Hepatocyte (in vitro differentiated cells): ENCODE measurements at regions not wholly inside any gene's neighbourhood (a gene's known extent, or its start where the extent isn't known, plus 50 kb on each side); places are given as distances from the start of the nearest gene placed in this dataset.

Source experiments
- DNase-seq: peaks from one replicate; pipeline ENCODE4 v3.0.0-alpha.2; 2016; ENCODE audit warnings: low spot score
- H2AFZ ChIP-seq: fragments of 200-600 bp; sonication (generic); 2 replicates; pipeline ENCODE4 v1.6.0; 2016; ENCODE audit warnings: antibody characterized with exemption, mild to moderate bottlenecking
- H3K27ac ChIP-seq: fragments of 200-600 bp; sonication (generic); 2 replicates; pipeline ENCODE4 v1.5.1; 2016; ENCODE audit warnings: mild to moderate bottlenecking
- H3K27me3 ChIP-seq: fragments of 200-600 bp; sonication (generic); 2 replicates; pipeline ENCODE4 v1.6.1; 2016
- H3K36me3 ChIP-seq: fragments of 200-600 bp; sonication (generic); replicated peaks from 2 replicates; pipeline ENCODE4 v1.5.1; 2016; ENCODE audit warnings: low read depth; ENCODE audit not compliant: insufficient read depth
- H3K4me1 ChIP-seq: fragments of 200-600 bp; sonication (generic); 2 replicates; pipeline ENCODE4 v1.5.1; 2016; ENCODE audit warnings: mild to moderate bottlenecking, moderate library complexity; ENCODE audit not compliant: insufficient read depth
- H3K4me2 ChIP-seq: fragments of 200-600 bp; sonication (generic); 2 replicates; pipeline ENCODE4 v1.6.0; 2016
- H3K4me3 ChIP-seq: fragments of 200-600 bp; sonication (generic); 2 replicates; pipeline ENCODE4 v1.5.1; 2016; ENCODE audit warnings: mild to moderate bottlenecking
- H3K79me2 ChIP-seq: fragments of 200-600 bp; sonication (generic); 2 replicates; pipeline ENCODE4 v1.6.0; 2017; ENCODE audit warnings: mild to moderate bottlenecking
- H3K9me2 ChIP-seq: fragments of 200-600 bp; sonication (generic); replicated peaks from 2 replicates; pipeline ENCODE4 v1.6.0; 2017; ENCODE audit warnings: mild to moderate bottlenecking; ENCODE audit not compliant: insufficient read depth
- H3K9me3 ChIP-seq: fragments of 200-600 bp; sonication (generic); 2 replicates; pipeline ENCODE4 v1.5.1; 2016; ENCODE audit warnings: low read depth, mild to moderate bottlenecking
- H4K20me1 ChIP-seq: fragments of 200-600 bp; sonication (generic); 2 replicates; pipeline ENCODE4 v1.6.0; 2016; ENCODE audit warnings: mild to moderate bottlenecking; ENCODE audit not compliant: insufficient read depth, poor library complexity, severe bottlenecking
- EZH2 ChIP-seq: fragments of 200-600 bp; sonication (generic); IDR thresholded peaks from 2 replicates; pipeline ENCODE4 v1.6.1; 2016; ENCODE audit warnings: antibody characterized with exemption, mild to moderate bottlenecking, borderline replicate concordance
- EZH2phosphoT487 ChIP-seq: fragments of 200-600 bp; sonication (generic); IDR thresholded peaks from one replicate; pipeline ENCODE4 v1.6.1; 2018; ENCODE audit warnings: antibody characterized with exemption, mild to moderate bottlenecking, low read depth, moderate library complexity; ENCODE audit not compliant: unreplicated experiment, severe bottlenecking
- WGBS: methylation state at CpG from one replicate; pipeline ENCODE4 v1.1.6; 2016; ENCODE audit warnings: low lambda C conversion rate; ENCODE audit errors: missing lambda C conversion rate; 5-methylcytosine and 5-hydroxymethylcytosine counted together
- TF ChIP-seq, protein P1 (sequence below): fragments of 200-600 bp; sonication (generic); IDR thresholded peaks from 2 replicates; pipeline ENCODE4 v1.5.1; 2016; ENCODE audit warnings: antibody characterized with exemption, mild to moderate bottlenecking; ENCODE audit not compliant: poor library complexity

DNA sequence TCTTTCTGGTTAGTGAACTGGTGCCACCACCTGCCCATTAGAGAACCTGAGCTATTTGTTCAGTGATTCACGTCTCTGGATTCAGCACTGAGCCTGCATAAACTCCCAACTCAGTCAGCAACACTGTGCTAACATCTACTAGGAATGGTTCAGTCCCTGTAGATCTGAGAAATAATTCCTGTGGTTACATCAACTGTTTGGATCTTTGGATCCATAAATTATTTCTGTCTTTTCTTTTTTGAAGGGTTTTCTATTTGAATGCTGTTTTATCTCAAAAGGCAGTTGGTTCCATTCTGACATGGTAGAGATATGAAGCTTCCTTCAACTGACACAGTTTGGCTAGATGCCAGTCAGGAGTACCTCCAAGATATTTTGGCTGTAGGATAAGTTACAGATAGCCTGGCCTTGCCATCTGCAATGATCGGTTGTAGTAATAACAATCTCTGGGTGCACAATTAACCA is 125.9 kb downstream of the TRMT11 start:
- Histone ChIP-seq H3K4me3 (no peak overlapping the region), H4K20me1 (no peaks in the 10 kb centered on the region), H3K4me2 (no peak overlapping the region), H3K79me2 (no peaks in the 10 kb centered on the region), H3K4me1 (no peaks in the 10 kb centered on the region), H3K27me3 (no peaks in the 10 kb centered on the region), H3K9me3 (no peaks in the 10 kb centered on the region), H3K27ac (no peak overlapping the region), H2AFZ (no peak overlapping the region), H3K36me3 (no peaks in the 10 kb centered on the region), H3K9me2 (no peaks in the 10 kb centered on the region)
- WGBS, result 73% methylated on average over 2 of the region's 2 CpGs
- DNase-seq, result peak; percentile 41
- TF ChIP-seq, protein P1, sequence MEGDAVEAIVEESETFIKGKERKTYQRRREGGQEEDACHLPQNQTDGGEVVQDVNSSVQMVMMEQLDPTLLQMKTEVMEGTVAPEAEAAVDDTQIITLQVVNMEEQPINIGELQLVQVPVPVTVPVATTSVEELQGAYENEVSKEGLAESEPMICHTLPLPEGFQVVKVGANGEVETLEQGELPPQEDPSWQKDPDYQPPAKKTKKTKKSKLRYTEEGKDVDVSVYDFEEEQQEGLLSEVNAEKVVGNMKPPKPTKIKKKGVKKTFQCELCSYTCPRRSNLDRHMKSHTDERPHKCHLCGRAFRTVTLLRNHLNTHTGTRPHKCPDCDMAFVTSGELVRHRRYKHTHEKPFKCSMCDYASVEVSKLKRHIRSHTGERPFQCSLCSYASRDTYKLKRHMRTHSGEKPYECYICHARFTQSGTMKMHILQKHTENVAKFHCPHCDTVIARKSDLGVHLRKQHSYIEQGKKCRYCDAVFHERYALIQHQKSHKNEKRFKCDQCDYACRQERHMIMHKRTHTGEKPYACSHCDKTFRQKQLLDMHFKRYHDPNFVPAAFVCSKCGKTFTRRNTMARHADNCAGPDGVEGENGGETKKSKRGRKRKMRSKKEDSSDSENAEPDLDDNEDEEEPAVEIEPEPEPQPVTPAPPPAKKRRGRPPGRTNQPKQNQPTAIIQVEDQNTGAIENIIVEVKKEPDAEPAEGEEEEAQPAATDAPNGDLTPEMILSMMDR, result no peak
- TF ChIP-seq EZH2phosphoT487 (no peak), EZH2 (no peak)

DNA sequence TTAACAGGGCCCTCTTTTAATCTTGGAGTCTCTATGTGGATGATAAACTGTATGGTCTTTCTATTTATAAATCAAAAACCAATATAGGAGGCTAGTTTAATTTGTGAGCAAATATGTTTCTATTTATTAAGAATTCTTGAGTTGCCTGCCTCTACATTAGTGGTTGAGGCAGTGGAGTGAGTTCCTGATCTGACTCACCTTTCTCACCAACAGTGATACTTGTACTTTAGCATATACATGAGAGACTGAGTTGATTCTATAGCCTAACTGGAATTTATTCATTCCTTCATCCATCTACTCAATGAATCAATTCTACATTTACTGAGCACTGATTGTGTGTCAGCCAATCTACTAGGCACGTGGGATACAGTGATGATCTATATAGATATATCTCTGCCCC is 126.9 kb downstream of the TRMT11 start:
- Histone ChIP-seq H3K27me3 (no peaks in the 10 kb centered on the region), H3K4me1 (no peaks in the 10 kb centered on the region), H2AFZ (no peak overlapping the region), H3K79me2 (no peaks in the 10 kb centered on the region), H3K9me3 (no peaks in the 10 kb centered on the region), H3K4me2 (no peak overlapping the region), H3K27ac (no peak overlapping the region), H4K20me1 (no peaks in the 10 kb centered on the region), H3K4me3 (no peak overlapping the region), H3K9me2 (no peaks in the 10 kb centered on the region), H3K36me3 (no peaks in the 10 kb centered on the region)
- DNase-seq, result no peak
- TF ChIP-seq, protein P1, result no peak
- no peak for TF ChIP-seq EZH2phosphoT487
- 100% methylated on average over 1 of the region's 1 CpG for WGBS

DNA sequence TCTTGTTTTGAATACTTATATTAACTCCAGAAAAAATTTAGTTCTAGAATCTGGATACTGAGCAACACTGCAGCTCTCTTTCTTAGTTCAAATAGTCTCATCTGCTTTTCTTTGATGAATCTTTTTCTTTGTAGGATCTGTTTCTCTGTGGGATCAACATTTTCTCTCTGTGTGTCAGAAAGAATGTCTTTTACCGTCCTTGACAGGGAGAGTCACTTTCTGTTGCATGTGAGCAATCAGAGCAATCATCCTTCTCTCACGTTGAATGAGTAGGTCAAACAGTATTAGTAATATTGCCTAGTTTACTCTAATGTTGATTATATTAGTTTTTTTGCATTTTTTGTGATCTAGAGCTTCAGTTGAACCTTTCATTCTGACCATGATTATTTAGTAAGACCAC is 130.9 kb downstream of the TRMT11 start:
- no peak overlapping the region for H3K27ac ChIP-seq
- no peak for DNase-seq
- no peaks in the 10 kb centered on the region for H3K27me3 ChIP-seq
- no peak overlapping the region for H3K4me2 ChIP-seq
- H3K9me3 ChIP-seq, result no peaks in the 10 kb centered on the region
- H3K36me3 ChIP-seq, result no peaks in the 10 kb centered on the region
- H3K4me3 ChIP-seq, result no peak overlapping the region
- no peak for TF ChIP-seq EZH2phosphoT487
- TF ChIP-seq, protein P1, result no peak
- no peak for TF ChIP-seq EZH2
- H3K79me2 ChIP-seq, result no peaks in the 10 kb centered on the region
- no peaks in the 10 kb centered on the region for H4K20me1 ChIP-seq
- H2AFZ ChIP-seq, result no peak overlapping the region
- H3K9me2 ChIP-seq, result no peaks in the 10 kb centered on the region
- no peaks in the 10 kb centered on the region for H3K4me1 ChIP-seq
- WGBS, result 84% methylated on average over 2 of the region's 2 CpGs
